Adrenal gland (tissue), 5 donors: ENCODE measurements at regions not wholly inside any gene's neighbourhood (a gene's known extent, or its start where the extent isn't known, plus 50 kb on each side); places are given as distances from the start of the nearest gene placed in this dataset.

Source experiments
- CTCF ChIP-seq, 6 experiments: fragments of 450-650 bp in 4 of 6; fragments of 200-600 bp in 2 of 6; sonication (generic) in 1 of 6; IDR thresholded peaks; 1 replicate in 5 of 6; 2 replicates in 1 of 6; pipeline versions ENCODE4 v1.5.1 to v1.8.0; 2016 to 2021; ENCODE audit warnings: antibody characterized with exemption in 6 of 6, mild to moderate bottlenecking in 2 of 6, moderate library complexity in 1 of 6
- POLR2A ChIP-seq, 2 donors: fragments of 450-650 bp; IDR thresholded peaks; one replicate each; pipeline ENCODE4 v1.6.1; 2017; ENCODE audit warnings: antibody characterized with exemption in 2 of 2, mild to moderate bottlenecking in 2 of 2, moderate library complexity in 1 of 2
- donor health status: DM: no; HTN: no; CAD: no.

GRCh38 chr10:27330074-27330473 is 89.5 kb upstream of the ACBD5 start:
- TF ChIP-seq CTCF (IDR thresholded peaks at IDR 0.05) (no peak), POLR2A (IDR thresholded peaks at IDR 0.05) (no peak)
